HG03025 (cell line): ENCODE measurements at regions not wholly inside any gene's neighbourhood (a gene's known extent, or its start where the extent isn't known, plus 50 kb on each side); places are given as distances from the start of the nearest gene placed in this dataset.
"Not testable (repeated sequence)": the region's sequence is repeated elsewhere in the genome, so short reads cannot be mapped to it uniquely, and the experiment has no call there.

ENCODE experiments used
- ATAC-seq: cut with Tn5 transposase; IDR thresholded peaks from one replicate; pipeline ENCODE4 v1.9.1; 2021; ENCODE audit warnings: mild to moderate bottlenecking, moderate library complexity; ENCODE audit not compliant: unreplicated experiment, low FRiP score

DNA sequence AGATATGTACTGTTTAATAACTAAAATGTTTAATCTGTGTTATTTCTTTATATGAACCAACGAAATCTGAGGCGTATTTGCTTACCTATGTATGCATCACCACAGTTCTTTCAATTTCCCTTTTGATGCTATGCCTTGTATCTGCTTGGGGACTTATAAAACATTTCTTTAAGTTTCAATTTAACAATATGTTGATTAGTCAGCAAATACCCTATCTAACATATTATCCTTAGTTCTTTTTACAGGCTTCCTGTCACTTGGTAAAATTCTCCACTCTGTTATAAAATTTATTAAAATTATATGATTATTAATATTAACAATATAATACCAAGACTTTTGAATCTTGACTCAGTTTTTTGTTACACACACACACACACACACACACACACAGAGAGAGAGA is 174.3 kb downstream of the CPS1 start:
- no peak for ATAC-seq

- ATAC-seq, result not testable (repeated sequence)
Measured at GRCh38 chr2:210746826-210747225, 190.4 kb downstream of the CPS1 start.

- no peak for ATAC-seq
Measured at GRCh38 chr2:210752532-210752931, 196.1 kb downstream of the CPS1 start.

GRCh38 chr2:210753386-210753785 is 197.0 kb downstream of the CPS1 start:
- ATAC-seq, result no peak

GRCh38 chr2:210756855-210757254 is 200.5 kb downstream of the CPS1 start:
- no peak for ATAC-seq

- no peak for ATAC-seq
Measured at GRCh38 chr2:210762604-210763588, 206.5 kb downstream of the CPS1 start.

DNA sequence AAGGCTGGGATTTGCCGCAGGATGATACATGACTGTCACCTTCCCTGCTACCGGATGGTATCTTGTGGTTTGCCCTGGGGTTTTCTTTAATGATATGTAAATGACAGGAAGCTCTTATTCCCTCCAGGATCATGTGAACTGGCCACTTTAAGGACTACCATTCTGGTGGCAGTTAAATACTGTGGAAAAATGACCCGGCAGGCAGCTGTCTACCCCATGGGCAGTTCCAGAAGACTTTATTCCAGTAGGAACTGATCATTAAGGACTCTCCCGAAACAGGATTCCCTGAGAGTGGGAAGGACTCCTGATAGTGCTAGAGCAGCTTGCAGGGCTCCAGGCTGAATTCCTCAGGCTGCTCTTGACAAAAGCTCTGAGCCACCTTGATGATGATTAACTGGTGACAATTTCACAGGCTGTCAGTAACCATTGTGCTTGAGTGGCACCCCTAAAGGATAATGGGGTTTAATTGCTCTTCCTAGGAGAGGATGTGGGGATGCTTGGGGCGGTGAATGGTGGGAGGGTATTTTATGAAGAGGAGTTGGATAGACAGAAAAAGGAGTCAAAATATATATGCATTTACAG is 212.0 kb downstream of the CPS1 start:
- ATAC-seq, result no peak

GRCh38 chr2:210776756-210777155 is 220.4 kb downstream of the CPS1 start:
- no peak for ATAC-seq

DNA sequence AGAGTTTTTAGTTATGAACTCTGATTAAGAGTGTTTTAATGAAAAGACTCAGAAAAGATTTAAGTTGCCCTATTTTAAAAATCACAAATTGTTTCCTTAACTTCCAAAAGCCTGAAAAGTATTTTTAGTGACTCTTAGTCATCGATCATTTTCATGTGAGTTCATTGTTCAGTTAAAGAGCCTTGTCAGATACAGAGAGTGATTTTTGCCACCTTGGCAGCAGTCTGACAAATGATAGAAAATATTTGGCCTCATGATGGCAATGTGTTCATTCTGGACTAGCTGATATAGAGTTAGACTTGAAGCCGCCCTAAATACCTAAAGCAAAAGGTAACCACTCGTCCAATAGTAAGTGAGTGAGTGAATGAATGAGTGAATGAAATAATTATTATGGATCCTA is 225.8 kb downstream of the CPS1 start:
- no peak for ATAC-seq

GRCh38 chr2:210787831-210788230 is 231.4 kb downstream of the CPS1 start:
- not testable (repeated sequence) for ATAC-seq

DNA sequence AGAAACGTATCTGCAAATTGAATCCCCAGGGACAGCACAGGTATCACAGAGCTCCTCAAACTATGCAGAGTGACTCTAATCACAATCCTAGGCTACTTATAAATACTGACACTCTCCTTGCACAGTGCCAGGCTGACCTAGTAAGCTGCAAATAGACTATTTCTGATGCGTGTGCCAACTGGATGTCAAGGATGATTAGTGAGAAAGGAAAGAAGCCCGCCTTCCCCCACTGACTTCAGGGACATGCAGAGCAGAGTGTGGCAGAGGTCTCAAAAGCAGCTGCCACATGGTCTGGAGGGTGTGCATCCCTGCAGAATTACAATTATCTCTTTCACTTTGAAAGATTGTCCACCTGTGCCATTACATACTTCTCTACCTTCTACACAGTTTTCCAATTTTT is 235.6 kb downstream of the CPS1 start:
- no peak for ATAC-seq

DNA sequence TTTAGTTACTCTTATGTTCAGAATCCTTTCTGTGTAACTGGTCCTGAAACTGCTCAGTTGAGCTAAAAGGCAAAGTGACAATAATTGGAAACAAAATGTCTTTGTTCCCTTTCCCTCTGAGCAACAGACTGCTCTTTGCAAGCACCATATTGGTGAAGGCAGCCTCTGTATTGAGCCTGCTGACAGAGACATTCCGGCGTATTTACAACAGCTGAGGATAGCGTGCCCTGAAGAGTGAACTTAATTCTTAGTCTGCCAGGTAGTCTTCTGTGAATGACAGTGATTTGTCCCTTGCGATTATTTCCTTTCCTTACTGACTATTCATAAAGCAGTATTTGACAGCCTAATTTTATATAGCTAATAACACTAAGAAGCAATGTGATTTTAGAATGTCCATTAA is 239.1 kb downstream of the CPS1 start:
- ATAC-seq, result no peak

DNA sequence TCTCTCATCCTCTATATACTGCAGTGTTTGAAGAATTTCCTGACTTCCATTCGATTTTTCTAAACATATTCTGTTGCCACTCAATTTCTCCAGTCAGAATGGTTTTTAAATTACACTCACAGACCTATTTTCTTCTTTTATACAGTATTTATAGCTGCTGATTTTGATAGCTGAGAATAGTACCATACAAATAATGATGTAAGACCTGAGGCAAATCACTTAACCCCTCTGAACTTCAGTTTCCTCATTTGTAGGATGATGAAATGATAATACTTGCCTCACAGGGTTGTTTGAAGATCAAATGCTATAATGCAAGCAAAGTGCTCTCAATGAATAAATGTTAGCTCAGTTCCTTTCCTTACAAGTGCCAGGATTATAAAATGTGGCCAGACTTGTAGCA is 241.8 kb downstream of the CPS1 start:
- ATAC-seq, result no peak

GRCh38 chr2:210814251-210815025 is 258.0 kb downstream of the CPS1 start:
- no peak for ATAC-seq

DNA sequence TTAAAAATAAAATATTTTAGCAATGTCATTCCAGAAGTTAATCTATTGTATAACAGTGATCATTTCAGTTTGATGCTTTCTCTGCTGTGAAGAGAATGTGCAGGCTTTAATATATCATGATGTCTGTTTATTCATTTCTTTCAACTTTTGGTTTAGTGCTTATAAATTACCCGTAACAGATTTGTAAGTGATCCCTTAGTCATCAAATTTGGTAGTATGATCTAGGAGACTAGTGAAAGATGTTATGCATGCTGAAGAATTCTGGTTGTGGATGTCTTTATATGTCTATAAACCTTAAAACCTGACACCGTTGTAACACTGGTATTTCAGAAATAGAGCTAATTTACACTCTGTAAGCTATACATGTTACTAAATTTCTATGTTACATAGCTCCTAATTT is 260.4 kb downstream of the CPS1 start:
- ATAC-seq, result no peak

- no peak for ATAC-seq
Measured at GRCh38 chr2:210818473-210818872, 262.1 kb downstream of the CPS1 start.

- ATAC-seq, result no peak
Measured at GRCh38 chr2:210833403-210833802, 277.0 kb downstream of the CPS1 start.

DNA sequence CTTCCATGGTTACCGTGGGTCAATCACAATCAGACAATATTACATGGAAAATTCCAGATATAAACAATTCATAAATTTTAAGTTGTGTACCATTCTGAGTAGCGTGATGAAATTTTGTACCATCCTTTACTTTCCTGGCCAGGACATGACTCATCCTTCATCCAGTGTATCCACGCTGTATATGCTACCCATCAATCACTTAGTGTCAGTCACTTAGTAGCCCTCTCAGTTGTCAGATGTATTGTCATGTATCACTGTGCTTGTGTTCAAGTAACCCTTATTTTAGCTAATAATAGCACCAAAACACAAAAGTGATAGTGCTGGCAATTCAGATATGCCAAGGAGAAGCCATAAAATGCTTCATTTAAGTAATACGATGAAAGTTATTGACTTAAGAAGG is 282.6 kb downstream of the CPS1 start:
- ATAC-seq, result no peak

DNA sequence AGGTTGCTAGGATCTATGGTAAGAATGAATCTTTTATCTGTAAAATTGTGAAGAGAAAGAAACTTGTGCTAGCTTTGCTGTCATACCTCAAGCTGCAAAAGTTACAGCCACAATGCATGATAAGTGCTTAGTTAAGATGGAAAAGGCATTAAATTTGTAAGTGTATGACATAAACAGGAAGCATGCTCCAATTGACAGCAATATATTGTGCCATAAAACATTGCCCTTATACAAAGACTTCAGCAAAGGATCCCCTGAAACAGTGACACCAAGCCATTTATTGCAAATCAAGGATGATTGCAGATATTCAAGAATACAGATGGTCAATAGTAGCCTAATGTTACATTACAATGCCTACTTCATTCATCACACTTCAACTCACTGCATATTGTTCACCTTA is 283.1 kb downstream of the CPS1 start:
- no peak for ATAC-seq

GRCh38 chr2:210842896-210843295 is 286.5 kb downstream of the CPS1 start:
- no peak for ATAC-seq

DNA sequence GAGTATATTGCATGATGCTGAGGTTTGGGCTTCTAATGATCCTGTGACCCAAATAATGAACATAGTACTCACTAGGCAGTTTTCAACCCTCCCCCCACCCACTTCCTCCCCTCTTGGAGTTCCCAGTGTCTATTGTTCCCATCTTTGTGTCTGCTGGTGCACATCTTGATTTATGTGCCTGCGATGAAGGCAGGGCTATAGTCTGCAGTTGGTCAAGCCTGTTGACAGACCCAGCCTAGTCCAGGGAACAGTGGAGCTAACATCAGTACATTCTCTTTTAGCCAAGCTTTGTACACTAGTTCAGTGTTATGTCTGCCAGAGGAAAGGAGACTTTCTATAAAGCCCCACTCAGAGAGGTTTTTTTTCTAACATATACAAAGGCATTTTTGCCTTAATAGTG is 287.6 kb downstream of the CPS1 start:
- ATAC-seq, result no peak
